Kidney (tissue), 13 donors: ENCODE measurements at regions not wholly inside any gene's neighbourhood (a gene's known extent, or its start where the extent isn't known, plus 50 kb on each side); places are given as distances from the start of the nearest gene placed in this dataset.

Experiments
- DNase-seq, 5 donors: peaks; one replicate each; pipeline ENCODE4 v3.0.0-alpha.2; 2013 to 2020
- FAIRE-seq: peaks from 2 replicates; lab custom pipeline; 2012; peaks lifted over from hg19 to GRCh38; lab: Jason Lieb, UNC
- H3K27ac ChIP-seq, 2 donors: one replicate each; pipeline ENCODE4 v1.7.0; 2013; ENCODE audit warnings: low read depth in 2 of 2, low read length in 2 of 2, inconsistent platforms in 1 of 2
- H3K27me3 ChIP-seq: one replicate; pipeline ENCODE4 v1.7.1; 2013; ENCODE audit warnings: low read length, inconsistent platforms; ENCODE audit not compliant: control insufficient read depth, insufficient read depth
- H3K36me3 ChIP-seq, 3 donors: one replicate each; pipeline versions ENCODE4 v1.7.0 to v1.7.1; 2013; ENCODE audit warnings: low read length in 3 of 3, control low read depth in 1 of 3, inconsistent platforms in 1 of 3; ENCODE audit not compliant: insufficient read depth in 3 of 3, control insufficient read depth in 2 of 3
- H3K4me1 ChIP-seq, 3 donors: one replicate each; pipeline versions ENCODE4 v1.7.0 to v1.7.1; 2013; ENCODE audit warnings: low read length in 3 of 3, inconsistent platforms in 1 of 3, low read depth in 1 of 3; ENCODE audit not compliant: control insufficient read depth in 2 of 3, insufficient read depth in 2 of 3
- H3K4me3 ChIP-seq, 3 donors: one replicate each; pipeline versions ENCODE4 v1.7.0 to v1.8.1; 2013; ENCODE audit warnings: low read length in 3 of 3, control low read depth in 1 of 3, inconsistent platforms in 1 of 3
- H3K9ac ChIP-seq, 3 donors: one replicate each; pipeline versions ENCODE4 v1.7.0 to v1.7.1; 2013; ENCODE audit warnings: low read length in 3 of 3, control low read depth in 1 of 3, inconsistent platforms in 1 of 3
- H3K9me3 ChIP-seq, 3 donors: one replicate each; pipeline versions ENCODE4 v1.7.0 to v1.7.1; 2013; ENCODE audit warnings: low read length in 3 of 3, control low read depth in 1 of 3, inconsistent platforms in 1 of 3; ENCODE audit not compliant: control insufficient read depth in 2 of 3, insufficient read depth in 1 of 3
- intact Hi-C: fragments of 100-400 bp; cut with DNase I; formaldehyde crosslinking; loops from one replicate; pipeline ENCODE4 v1.11.1; 2022
- TF ChIP-seq, protein P1 (sequence below): IDR thresholded peaks from 3 replicates; pipeline ENCODE4 v1.5.1; 2012; ENCODE audit warnings: mild to moderate bottlenecking, moderate library complexity, borderline replicate concordance; ENCODE audit not compliant: insufficient read depth; ENCODE audit errors: extremely low read depth
- donor health status: control.
- donor health status: control.
- donor health status: control.
- donor health status: control.
- donor health status: control.
- donor health status: DM: yes; HTN: yes; CAD: no.
- donor health status: Normal renal cell carcinoma (clear cell type).

DNA sequence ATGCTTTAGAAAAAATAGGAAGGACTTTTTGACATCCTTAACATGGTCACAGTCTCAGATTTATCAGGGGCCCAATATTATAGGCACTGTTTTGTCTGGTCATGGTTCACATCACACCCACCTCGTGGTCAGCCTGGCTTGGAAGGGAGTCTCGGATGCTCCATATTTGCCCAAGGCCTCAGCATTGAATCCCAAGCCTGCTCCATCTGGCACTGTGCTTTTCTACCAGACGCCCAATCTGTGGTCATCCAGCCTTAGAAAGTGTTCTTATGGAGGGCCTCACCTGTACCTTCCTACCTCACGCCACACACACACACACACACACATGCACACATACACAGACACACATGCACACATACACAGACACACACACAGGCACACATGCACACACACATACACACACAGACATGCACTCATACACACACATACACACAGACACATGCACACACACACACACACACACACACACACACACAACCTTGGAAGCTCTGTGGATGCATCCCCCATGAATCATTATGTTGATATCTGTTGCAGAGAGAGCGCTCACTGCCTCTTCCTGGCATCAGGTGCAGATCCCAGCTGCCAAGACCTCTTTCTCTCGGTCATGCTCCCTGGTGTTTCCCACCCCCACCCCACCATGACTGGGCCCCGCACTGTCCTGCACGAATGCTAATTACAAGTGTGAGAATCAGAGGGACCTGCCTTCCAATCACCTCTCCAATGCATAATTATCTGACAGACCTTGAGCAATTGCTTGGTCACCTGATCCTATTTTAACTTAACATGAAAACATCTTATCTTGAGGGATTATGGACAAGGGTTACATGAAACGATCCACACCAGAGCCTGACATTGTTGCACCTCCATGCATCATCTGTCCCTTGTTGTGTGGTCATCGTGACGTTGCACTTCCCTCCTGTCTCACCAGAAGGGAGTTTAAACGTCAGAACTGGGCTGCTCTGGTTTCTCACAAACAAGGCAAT lies 122.7 kb upstream of the TMEM72 start:
- intact Hi-C loops = no loop called here
- no peak for FAIRE-seq
- no peaks in the 10 kb centered on the region for H3K9me3 ChIP-seq

DNA sequence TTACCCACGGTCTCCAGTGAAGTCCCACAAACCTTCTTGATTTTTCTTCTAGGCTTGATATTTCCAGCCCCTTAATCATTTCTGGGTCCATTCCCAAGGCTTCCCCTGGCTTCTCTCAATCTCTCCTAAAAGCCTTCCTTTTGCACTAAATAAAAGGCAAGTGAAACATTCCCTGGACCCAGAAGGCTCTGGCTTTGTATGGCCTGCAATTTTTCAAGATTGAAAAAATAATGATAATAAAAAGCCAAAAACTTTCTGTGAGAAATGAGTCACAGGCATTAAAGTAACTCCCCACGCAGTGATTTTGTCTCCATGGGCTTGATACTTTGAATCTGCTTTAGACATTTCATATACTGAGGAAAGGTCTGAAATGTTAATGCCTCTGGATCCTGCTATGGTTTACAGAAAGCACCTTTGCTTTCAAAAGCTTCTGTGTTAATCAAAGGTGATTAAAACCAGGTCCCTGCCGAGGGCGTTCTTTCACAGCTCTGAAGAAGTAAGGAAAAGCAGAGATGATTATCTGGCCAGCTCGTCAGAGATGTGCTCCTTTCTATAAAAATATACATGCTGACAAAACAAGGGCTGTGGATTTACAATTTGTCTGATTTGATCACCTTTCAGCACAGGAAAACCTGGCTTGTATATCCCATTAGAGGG lies 118.9 kb upstream of the TMEM72 start:
- no peaks in the 10 kb centered on the region for H3K36me3 ChIP-seq
- FAIRE-seq (no peak), DNase-seq (no peak)
- H3K9me3 ChIP-seq = no peaks in the 10 kb centered on the region
- H3K27ac ChIP-seq = no peak overlapping the region
- no peaks in the 10 kb centered on the region for H3K4me1 ChIP-seq
- H3K27me3 ChIP-seq = no peaks in the 10 kb centered on the region
- intact Hi-C loops = no loop called here
- TF ChIP-seq, protein P1, sequence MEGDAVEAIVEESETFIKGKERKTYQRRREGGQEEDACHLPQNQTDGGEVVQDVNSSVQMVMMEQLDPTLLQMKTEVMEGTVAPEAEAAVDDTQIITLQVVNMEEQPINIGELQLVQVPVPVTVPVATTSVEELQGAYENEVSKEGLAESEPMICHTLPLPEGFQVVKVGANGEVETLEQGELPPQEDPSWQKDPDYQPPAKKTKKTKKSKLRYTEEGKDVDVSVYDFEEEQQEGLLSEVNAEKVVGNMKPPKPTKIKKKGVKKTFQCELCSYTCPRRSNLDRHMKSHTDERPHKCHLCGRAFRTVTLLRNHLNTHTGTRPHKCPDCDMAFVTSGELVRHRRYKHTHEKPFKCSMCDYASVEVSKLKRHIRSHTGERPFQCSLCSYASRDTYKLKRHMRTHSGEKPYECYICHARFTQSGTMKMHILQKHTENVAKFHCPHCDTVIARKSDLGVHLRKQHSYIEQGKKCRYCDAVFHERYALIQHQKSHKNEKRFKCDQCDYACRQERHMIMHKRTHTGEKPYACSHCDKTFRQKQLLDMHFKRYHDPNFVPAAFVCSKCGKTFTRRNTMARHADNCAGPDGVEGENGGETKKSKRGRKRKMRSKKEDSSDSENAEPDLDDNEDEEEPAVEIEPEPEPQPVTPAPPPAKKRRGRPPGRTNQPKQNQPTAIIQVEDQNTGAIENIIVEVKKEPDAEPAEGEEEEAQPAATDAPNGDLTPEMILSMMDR = no peak
- no peak overlapping the region for H3K9ac ChIP-seq
- H3K4me3 ChIP-seq = no peak overlapping the region

More for the DNA sequence above, 122.7 kb upstream of the TMEM72 start:
- Histone ChIP-seq H3K27me3 (no peaks in the 10 kb centered on the region), H3K4me3 (no peak overlapping the region), H3K27ac (no peak overlapping the region), H3K36me3 (no peaks in the 10 kb centered on the region), H3K4me1 (no peaks in the 10 kb centered on the region), H3K9ac (no peak overlapping the region)
- TF ChIP-seq, protein P1 = no peak
- no peak for DNase-seq

DNA sequence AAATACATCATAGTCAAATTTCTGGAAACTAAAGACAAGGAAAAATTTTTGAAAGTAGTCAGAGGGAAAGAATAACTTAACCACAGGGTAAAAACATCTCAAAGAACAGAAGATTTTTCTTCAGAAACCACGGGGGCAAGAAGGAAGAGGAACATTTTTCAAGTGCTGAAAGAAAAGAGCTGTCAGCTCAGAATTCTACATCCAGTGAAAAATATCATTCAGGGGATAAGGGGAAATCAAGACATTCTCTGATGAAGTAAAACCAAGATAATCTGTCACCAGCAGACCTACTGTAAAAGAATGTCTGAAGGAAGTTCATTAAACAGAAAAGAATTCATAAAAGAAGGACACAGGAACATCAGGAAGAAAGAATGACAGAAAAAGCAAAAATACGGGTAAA lies 111.2 kb upstream of the TMEM72 start:
- Histone ChIP-seq H3K4me1 (peaks cover 0 to 13% (median 6%) of the 10 kb centered on the region in 3 donors), H3K27ac (no peak overlapping the region), H3K9ac (no peak overlapping the region), H3K9me3 (no peaks in the 10 kb centered on the region), H3K27me3 (no peaks in the 10 kb centered on the region), H3K4me3 (no peak overlapping the region), H3K36me3 (no peaks in the 10 kb centered on the region)
- FAIRE-seq (no peak), DNase-seq (no peak)
- TF ChIP-seq, protein P1 = no peak
- intact Hi-C loops = no loop called here
